Fibroblast of villous mesenchyme (primary cell): ENCODE measurements at regions not wholly inside any gene's neighbourhood (a gene's known extent, or its start where the extent isn't known, plus 50 kb on each side); places are given as distances from the start of the nearest gene placed in this dataset. TPM values are rescaled to one million over a fixed set of nuclear protein-coding genes. Genes with fewer than 3 reads are reported as not detected.

Experiments used
- DNase-seq: peaks from one replicate; pipeline ENCODE4 v3.0.0-alpha.2; 2010; ENCODE audit warnings: low read depth
- H3K4me3 ChIP-seq: 2 replicates; pipeline ENCODE4 v1.5.1; 2011; ENCODE audit warnings: low read depth, mild to moderate bottlenecking, low read length
- CTCF ChIP-seq: IDR thresholded peaks from 2 replicates; pipeline ENCODE4 v1.5.1; 2012; ENCODE audit warnings: low read depth, mild to moderate bottlenecking, low read length; ENCODE audit not compliant: insufficient read depth
- small RNA-seq: library from RNA; depleted of rRNA; stranded (forward); fragments of <200 nt; gene quantifications from one replicate; pipeline ENCODE3, GENCODE V24; 2012

- no peak for TF ChIP-seq CTCF
Measured at GRCh38 chr6:19782588-19782987, 54.6 kb upstream of the ID4 start.

More at GRCh38 chr6:19782588-19782987, 54.6 kb upstream of the ID4 start:
- DNase-seq: no peak
- no peak overlapping the region for H3K4me3 ChIP-seq

Small RNAs in the stretch of these regions (small RNA-seq; reads per million reads assigned to genes)
- gene MIR548A1 (not detected), gene RNA5SP205 (not detected), gene RNU6-801P (not detected)
